HepG2 (cell line): ENCODE measurements at regions not wholly inside any gene's neighbourhood (a gene's known extent, or its start where the extent isn't known, plus 50 kb on each side); places are given as distances from the start of the nearest gene placed in this dataset.

Experiments
- ATAC-seq: fragments of 200-7000 bp; cut with Tn5 transposase; 3 replicates; pipeline ENCODE4 v1.9.1; 2020; ENCODE audit warnings: mild to moderate bottlenecking, moderate library complexity
- BruUV-seq: library from RNA; stranded (reverse); fragments of 400-500 nt; replicated peaks from 2 replicates; lab custom pipeline; 2021; lab: Mats Ljungman, UMichigan
- CTCF ChIA-PET: fragments of 300-600 bp; formaldehyde crosslinking; extraction: SDS; loops from one replicate; lab custom pipeline; 2021; ENCODE audit warnings: low total read pairs, inconsistent platforms, low intra/inter-chr PET ratio; lab: Yijun Ruan, JAX
- POLR2A ChIA-PET: fragments of 350-600 bp; sonication (Branson Sonifier 250); formaldehyde crosslinking; loops from one replicate; lab custom pipeline; 2020; ENCODE audit warnings: antibody characterized with exemption, inconsistent platforms; lab: Yijun Ruan, JAX
- DNase-seq: peaks from one replicate; pipeline ENCODE4 v3.0.0-alpha.2; 2015; ENCODE audit warnings: low spot score
- FAIRE-seq: peaks from 3 replicates; lab custom pipeline; 2011; peaks lifted over from hg19 to GRCh38; lab: Jason Lieb, UNC
- H2AFZ ChIP-seq: one replicate; pipeline ENCODE4 v1.6.1; 2011; ENCODE audit warnings: low read length, inconsistent platforms
- H3K27ac ChIP-seq: fragments of 300-600 bp; 3 replicates; pipeline ENCODE4 v1.8.0; 2011; ENCODE audit warnings: mixed run types, mild to moderate bottlenecking, mixed read lengths, low read length, inconsistent platforms; ENCODE audit not compliant: insufficient read depth; ENCODE audit errors: extremely low read length
- H3K27me3 ChIP-seq, 2 experiments: fragments of 200-600 bp in 1 of 2; 2 replicates in 1 of 2; 3 replicates in 1 of 2; pipeline versions ENCODE4 v1.6.0 to v1.8.0; 2011; ENCODE audit warnings: low read length in 2 of 2, mild to moderate bottlenecking in 2 of 2, moderate library complexity in 2 of 2, inconsistent platforms in 1 of 2; ENCODE audit not compliant: insufficient read depth in 2 of 2, control insufficient read depth in 1 of 2
- H3K36me3 ChIP-seq, 2 experiments: fragments of 200-600 bp in 1 of 2; replicated peaks in 1 of 2; 2 replicates in 1 of 2; 3 replicates in 1 of 2; pipeline versions ENCODE4 v1.5.1 to v1.8.0; 2011; ENCODE audit warnings: low read length in 2 of 2, inconsistent platforms in 1 of 2; ENCODE audit not compliant: insufficient read depth in 2 of 2, control insufficient read depth in 1 of 2
- H3K4me1 ChIP-seq: 2 replicates; pipeline ENCODE4 v1.5.1; 2012; ENCODE audit warnings: low read length, inconsistent platforms; ENCODE audit not compliant: insufficient read depth
- H3K4me2 ChIP-seq: 2 replicates; pipeline ENCODE4 v1.6.0; 2011; ENCODE audit warnings: low read depth, low read length, inconsistent platforms
- H3K4me3 ChIP-seq, 3 experiments: fragments of 200-600 bp in 1 of 3; sonication (generic), shearing (Covaris generic) in 1 of 3; replicated peaks in 1 of 3; 2 replicates each; pipeline ENCODE4 v1.5.1; 2011 to 2016; ENCODE audit warnings: low read length in 3 of 3, inconsistent platforms in 2 of 3, low read depth in 2 of 3, mild to moderate bottlenecking in 2 of 3, control low read depth in 1 of 3, mixed read lengths in 1 of 3; ENCODE audit not compliant: insufficient read depth in 1 of 3
- H3K79me2 ChIP-seq: one replicate; pipeline ENCODE4 v1.6.1; 2011; ENCODE audit warnings: low read length, inconsistent platforms; ENCODE audit not compliant: insufficient read depth
- H3K9ac ChIP-seq: 2 replicates; pipeline ENCODE4 v1.6.0; 2011; ENCODE audit warnings: mild to moderate bottlenecking, low read depth, low read length, inconsistent platforms; ENCODE audit not compliant: insufficient read depth
- H3K9me3 ChIP-seq: 2 replicates; pipeline ENCODE4 v1.5.1; 2012; ENCODE audit warnings: mild to moderate bottlenecking, low read length
- H4K20me1 ChIP-seq: 2 replicates; pipeline ENCODE4 v1.6.0; 2011; ENCODE audit warnings: inconsistent platforms, mild to moderate bottlenecking, low read length, moderate library complexity; ENCODE audit not compliant: insufficient read depth
- ADNP ChIP-seq: sonication (generic); formaldehyde crosslinking; IDR thresholded peaks from 2 replicates; pipeline ENCODE4 v1.4.0; 2020; ENCODE audit warnings: missing genetic modification reagents
- ATF7-NPFF ChIP-seq: sonication (generic); formaldehyde crosslinking; IDR thresholded peaks from 2 replicates; pipeline ENCODE4 v1.8.1; 2023; ENCODE audit warnings: mild to moderate bottlenecking, low read depth, missing genetic modification reagents, moderate library complexity
- POGK ChIP-seq: sonication (generic); formaldehyde crosslinking; conservative IDR thresholded peaks from 2 replicates; pipeline ENCODE4 v1.8.0; 2022; ENCODE audit warnings: mild to moderate bottlenecking, moderate library complexity, missing genetic modification reagents
- SMARCC2 ChIP-seq: fragments of 450-650 bp; IDR thresholded peaks from 2 replicates; pipeline ENCODE4 v1.6.1; 2017; ENCODE audit warnings: antibody characterized with exemption, mild to moderate bottlenecking
- SP5 ChIP-seq: IDR thresholded peaks from 2 replicates; pipeline ENCODE4 v1.6.1; 2016; ENCODE audit warnings: low read depth, borderline replicate concordance
- ZNF619 ChIP-seq: sonication (generic); formaldehyde crosslinking; IDR thresholded peaks from 2 replicates; pipeline ENCODE4 v1.4.0; 2020; ENCODE audit warnings: mild to moderate bottlenecking, missing genetic modification reagents
- ZNF629 ChIP-seq: sonication (generic); formaldehyde crosslinking; conservative IDR thresholded peaks from 2 replicates; pipeline ENCODE4 v1.5.0; 2020; ENCODE audit warnings: missing genetic modification reagents
- ZNF7 ChIP-seq: IDR thresholded peaks from 2 replicates; pipeline ENCODE4 v1.6.1; 2016; ENCODE audit warnings: missing biosample characterization, missing genetic modification reagents
- ZZZ3 ChIP-seq: sonication (generic); formaldehyde crosslinking; IDR thresholded peaks from 2 replicates; pipeline ENCODE4 v1.4.0; 2020; ENCODE audit warnings: missing genetic modification reagents, mild to moderate bottlenecking, borderline replicate concordance
- WGBS: methylation state at CpG from one replicate; pipeline ENCODE4 v1.1.6; 2017; ENCODE audit warnings: low lambda C conversion rate; 5-methylcytosine and 5-hydroxymethylcytosine counted together
- in situ Hi-C: cut with HindIII; loops from 2 replicates; pipeline ENCODE4 v1.10.0; 2017; ENCODE audit warnings: low pct_unique_long_range_greater_than_20kb; ENCODE audit not compliant: extremely low pct_ligation_motif_present
- intact Hi-C: fragments of 100-400 bp; cut with micrococcal nuclease; formaldehyde crosslinking; loops from one replicate; pipeline ENCODE4 v1.10.0; 2022; ENCODE audit not compliant: unreplicated experiment

- no peak for TF ChIP-seq POGK (CRISPR knock-in tag)
- TF ChIP-seq ZNF619 = no peak
- no peak for TF ChIP-seq SP5 (CRISPR knock-in tag)
- no peak for TF ChIP-seq ZNF629
- TF ChIP-seq ZNF7 (CRISPR knock-in tag) = no peak
- TF ChIP-seq ADNP (CRISPR knock-in tag) = no peak
- no peak for TF ChIP-seq ATF7-NPFF
- TF ChIP-seq, all 625 proteins: peak for 0
Measured at GRCh38 chr5:109589239-109589638, 100.5 kb upstream of the MAN2A1 start (continued).

GRCh38 chr5:109588281-109589035 is 101.3 kb upstream of the MAN2A1 start:
- DNase-seq (no peak), ATAC-seq (no peak), FAIRE-seq (no peak)
- Histone ChIP-seq H2AFZ (no peak overlapping the region), H3K4me3 (no peak overlapping the region), H3K9me3 (no peaks in the 10 kb centered on the region), H3K79me2 (no peaks in the 10 kb centered on the region), H4K20me1 (no peaks in the 10 kb centered on the region), H3K4me2 (no peak overlapping the region), H3K27ac (no peak overlapping the region), H3K36me3 (no peaks in the 10 kb centered on the region), H3K4me1 (no peaks in the 10 kb centered on the region), H3K27me3 (no peaks in the 10 kb centered on the region), H3K9ac (no peak overlapping the region)
- intact Hi-C loops = no loop called here
- WGBS = 63% methylated on average over 24 of the region's 25 CpGs
- BruUV-seq = no TSS peak
- no peak for TF ChIP-seq SMARCC2
- no peak for TF ChIP-seq ZZZ3
- ChIA-PET CTCF (no interaction called here), POLR2A (no interaction called here)
- in situ Hi-C loops = no loop called here
